Stimulated activated CD4-positive, alpha-beta T cell treated with anti-CD3 and anti-CD28 coated beads, Interleukin-1b, Interleukin-23, amount 100 ng/mL, for 4 hours (primary cell): ENCODE measurements at regions not wholly inside any gene's neighbourhood (a gene's known extent, or its start where the extent isn't known, plus 50 kb on each side); places are given as distances from the start of the nearest gene placed in this dataset.
"Not testable (repeated sequence)": the region's sequence is repeated elsewhere in the genome, so short reads cannot be mapped to it uniquely, and the experiment has no call there.

Source experiments
- DNase-seq, 2 donors: peaks; one replicate each; pipeline ENCODE4 v3.0.0-alpha.2; 2020; ENCODE audit warnings: low read depth in 2 of 2

DNA sequence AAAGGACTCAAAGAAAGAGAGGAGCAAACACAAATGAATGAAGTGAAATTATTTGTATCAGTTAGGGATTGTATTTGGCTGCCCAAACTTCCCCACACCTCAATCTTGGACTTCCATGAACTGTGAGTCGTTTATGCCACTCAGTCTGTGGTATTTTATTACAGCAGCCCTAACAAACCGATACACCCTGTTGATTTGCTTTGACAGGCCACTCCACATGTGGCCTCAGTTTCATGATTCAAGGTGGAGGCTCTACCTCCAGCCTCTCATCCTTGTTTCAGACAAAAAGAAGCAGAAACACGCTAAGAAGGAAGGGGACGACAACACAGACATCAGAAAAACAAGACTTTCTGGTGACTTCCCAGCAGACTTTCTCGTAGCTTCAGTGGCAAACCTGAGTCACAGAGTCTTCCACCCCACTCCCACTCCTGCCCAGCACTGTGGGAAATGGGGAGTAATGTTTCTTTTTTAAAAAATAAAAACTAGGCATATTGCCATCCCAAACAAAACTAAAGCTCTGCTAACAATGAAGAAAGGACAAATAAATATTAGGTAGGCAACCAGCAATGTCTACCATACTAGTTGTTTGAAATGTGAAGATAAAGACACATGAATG is 52.2 kb upstream of the ABCA1 start:
- DNase-seq = no peak

DNA sequence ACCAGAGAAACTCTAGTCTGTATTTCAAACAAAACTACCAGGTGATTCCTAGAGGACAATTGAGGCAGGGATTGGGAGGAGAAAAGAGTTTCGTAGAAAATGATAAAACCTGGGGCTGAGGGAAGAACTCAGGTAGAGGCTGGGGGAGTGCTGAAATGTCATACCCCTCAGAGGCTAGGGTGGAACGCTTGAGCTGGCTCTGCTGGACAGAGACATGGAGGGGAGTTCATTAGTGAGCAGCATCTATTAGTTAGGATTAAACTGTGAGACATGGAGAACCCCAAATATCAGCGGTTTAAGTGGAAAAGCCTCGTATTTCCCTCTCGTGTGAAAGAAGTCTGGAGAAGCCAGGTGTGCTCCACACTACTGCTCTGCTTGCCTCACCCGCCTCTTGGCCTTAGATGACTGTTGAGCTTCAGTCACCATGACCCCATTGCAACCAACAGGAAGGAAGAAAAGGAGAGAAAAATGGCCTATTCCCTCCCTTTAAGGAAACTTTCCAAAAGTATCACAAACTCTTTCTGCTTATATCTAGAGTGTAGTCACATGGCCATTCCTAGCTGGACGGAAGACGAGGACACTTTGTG is 53.7 kb upstream of the ABCA1 start:
- no peak for DNase-seq

DNA sequence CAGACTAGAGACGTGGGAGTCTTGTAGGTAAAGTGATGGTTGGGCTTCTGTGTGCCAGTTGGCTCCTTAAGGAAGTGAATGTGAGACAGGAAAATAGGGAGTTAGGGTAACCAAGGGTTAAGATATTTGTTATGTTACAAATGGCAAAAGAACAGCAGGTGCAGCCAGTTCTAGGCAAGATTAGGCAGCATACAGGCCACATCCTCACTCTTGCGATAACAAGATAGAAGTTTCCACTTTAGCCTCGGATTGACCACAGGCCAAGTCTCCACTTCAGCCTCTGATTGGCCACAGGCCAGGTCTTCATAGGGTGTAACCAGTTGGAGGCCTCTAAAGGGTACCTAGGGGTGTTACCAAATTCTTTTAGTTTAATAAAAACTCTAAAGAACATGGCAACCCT is 54.6 kb upstream of the ABCA1 start:
- no peak for DNase-seq

DNA sequence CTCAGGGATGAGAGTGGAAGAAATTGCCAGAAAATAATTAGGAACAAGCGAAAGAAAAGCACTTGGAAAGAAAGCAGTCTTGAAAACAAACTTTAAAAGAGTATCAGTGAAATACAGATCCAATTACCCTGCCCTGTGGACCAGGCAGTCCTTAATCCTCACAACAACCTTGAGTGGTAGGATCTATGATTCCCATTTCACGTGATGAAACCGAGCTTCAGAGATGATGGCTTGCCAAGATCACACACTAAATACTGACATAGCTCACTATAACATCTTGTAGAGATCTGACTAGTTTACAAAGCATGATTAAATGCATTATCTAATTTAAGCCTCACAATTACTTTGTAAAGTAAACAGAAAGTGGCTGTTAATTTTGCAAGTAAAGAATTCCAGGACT is 55.5 kb upstream of the ABCA1 start:
- no peak for DNase-seq

DNA sequence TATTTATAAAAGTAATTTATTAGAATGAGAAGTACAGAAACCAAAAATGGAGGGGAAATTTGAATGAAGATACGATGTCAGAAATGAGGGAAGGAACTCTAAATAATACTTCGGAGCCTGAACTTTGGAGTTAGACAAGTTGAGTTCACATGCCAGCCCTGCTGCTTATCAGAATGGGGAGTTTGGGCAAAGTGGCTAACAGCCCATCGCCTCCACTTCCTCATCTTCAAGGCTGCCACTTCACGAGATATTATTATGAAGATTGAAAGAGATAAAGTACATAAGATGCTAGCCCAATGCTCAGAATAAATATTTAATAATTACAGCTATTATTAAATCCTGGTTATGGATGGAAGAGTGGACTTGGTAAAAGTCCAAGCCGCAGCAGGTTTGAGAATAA is 56.2 kb upstream of the ABCA1 start:
- no peak for DNase-seq

DNA sequence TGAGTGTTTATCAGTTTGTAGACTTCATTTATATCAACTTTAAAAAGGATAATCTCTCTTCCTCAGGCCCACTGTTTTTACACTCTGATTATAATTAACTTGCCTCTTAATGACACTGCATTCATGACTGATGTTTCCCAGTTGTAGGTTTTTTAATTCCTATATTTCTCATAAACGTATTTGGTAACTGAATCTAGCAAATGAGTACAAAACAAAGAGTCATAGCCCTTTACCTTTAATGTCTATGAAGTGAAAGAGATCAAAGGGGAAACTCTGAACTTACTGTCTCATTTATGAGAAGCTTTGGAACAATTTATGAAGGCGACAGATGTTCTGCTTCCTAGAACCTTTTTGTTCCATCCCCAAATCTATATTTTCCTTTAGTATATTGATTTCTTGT is 56.6 kb upstream of the ABCA1 start:
- DNase-seq = no peak

DNA sequence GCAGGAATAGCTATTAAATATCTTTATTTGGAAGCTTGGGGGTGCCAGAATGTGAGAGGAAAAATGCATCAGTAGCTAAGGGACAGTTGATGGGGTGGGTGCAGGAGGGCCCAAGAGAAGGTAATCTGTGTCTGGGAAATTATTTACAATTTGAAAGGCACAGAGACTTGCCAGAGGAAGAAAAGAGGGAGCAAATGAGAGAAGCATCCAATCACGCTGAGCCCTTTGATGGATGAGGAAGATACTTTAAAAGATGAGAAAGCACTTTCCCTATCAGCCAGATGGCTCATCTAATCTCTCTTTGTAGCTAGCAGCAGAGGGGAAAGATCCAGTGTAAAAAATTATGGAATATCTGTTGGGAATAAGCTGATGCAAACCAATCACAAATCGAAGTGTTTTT is 57.0 kb upstream of the ABCA1 start:
- no peak for DNase-seq

DNA sequence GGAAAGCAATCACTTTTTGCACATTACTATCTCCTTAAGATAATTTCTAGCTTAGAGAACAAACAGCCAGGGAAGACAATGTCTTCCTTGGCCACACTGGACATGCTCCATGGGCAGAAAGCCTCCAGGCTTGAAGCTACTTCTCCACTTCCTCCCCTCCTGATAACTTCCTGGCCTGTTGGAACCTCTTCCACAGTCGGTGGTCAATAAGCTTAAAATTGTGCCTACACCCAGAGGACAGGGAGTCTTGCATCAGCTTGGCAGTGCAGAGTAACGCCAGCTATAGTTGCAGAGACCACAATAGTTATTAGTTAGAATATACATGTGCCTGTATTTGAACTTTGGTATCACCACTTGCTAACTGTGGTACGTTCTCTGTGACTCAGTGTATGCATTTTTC is 58.1 kb upstream of the ABCA1 start:
- DNase-seq = no peak

DNA sequence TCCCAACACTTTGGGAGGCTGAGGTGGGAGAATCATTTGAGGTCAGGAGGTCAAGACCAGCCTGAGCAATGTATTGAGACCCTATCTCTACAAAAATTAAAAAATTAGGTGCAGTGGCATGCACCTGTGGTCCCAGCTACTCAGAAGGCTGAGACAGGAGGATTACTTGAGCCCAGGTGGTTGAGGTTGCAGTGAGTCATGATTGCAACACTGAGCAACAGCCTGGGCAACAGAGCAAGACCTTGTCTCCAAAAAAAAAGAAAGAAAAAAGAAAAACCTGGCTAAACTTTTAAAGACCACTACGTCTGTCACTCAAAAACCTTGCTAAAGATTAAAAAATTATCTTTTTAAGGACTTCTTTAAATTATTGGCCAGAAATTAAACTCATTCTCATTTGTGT is 59.8 kb upstream of the ABCA1 start:
- DNase-seq = no peak

DNA sequence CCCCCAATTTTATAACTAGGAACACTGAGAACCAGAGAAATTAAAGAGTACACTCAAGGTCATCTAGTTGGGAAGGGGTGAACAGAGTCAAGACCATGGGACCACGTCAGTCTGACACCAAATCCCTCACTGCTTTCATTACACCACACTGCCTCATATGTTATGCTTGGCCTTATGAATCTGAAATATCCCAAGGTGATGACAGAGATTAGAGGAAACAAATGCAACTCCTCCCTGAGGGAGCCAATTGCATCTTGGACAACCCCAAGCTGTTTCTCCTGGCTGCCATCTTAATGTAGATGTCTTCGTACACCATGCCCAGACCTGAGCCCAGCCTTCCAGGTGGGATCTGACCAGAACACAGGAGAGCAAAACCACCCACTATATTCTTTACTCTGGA is 60.6 kb upstream of the ABCA1 start:
- no peak for DNase-seq

DNA sequence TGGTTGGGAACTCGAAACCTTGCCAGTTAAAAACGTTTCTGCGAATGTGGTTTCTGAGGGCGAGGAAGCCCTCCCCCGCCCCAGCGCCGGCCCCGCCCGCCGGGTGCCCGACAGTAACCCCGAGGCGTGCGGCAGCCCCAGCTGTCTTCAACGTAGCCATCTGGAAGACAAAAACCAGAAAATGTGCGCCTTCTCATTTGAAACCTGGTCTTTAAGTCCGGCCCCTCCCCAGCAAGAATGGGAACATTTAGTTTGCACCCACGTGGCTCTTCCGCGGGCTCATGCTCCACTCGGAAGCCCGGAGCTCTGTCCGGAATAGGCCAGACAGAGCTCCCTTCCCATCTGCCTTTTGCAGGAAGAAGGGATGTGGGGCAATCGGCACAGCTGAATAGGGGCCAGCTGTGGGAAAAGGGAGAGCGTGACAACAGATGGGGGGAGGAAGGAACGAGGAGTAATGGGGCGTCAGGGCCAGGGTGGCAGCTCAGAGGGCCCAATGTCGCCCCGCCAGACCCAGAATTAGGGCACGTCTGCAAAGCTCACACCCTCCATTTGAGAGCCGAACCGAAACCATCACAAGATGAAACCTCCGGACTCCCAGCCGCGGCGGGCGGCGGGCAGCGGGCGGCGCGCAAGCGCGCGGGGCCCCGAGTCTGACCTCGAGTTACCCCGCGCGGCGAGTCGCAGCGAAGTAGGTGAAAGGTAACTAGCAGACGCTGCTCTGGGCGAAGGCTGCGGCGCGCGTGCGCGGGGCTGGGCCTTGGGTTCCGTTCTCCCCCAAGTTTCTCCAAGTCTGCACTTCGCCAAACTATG is 63.4 kb upstream of the ABCA1 start:
- peak; percentile 71 to 73 for DNase-seq

DNA sequence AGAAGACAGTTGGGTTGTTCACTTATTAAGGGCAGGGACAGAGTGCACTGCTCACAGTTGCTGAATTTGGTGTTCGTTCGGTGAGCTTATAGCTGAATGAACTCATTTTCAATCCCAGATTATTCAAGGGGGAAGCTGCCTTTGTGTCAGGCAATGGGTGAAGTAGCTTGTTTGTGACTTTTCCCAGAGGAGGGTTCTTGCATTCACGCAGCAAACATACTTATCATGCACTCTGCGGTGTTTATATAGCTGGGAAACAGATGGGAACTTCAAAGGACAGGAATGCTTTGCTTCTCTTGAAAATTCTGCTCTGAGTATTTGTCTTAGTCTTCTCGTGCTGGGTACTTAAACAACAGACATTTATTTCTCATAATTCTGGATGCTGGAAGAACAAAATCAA is 64.7 kb upstream of the ABCA1 start:
- DNase-seq = no peak

DNA sequence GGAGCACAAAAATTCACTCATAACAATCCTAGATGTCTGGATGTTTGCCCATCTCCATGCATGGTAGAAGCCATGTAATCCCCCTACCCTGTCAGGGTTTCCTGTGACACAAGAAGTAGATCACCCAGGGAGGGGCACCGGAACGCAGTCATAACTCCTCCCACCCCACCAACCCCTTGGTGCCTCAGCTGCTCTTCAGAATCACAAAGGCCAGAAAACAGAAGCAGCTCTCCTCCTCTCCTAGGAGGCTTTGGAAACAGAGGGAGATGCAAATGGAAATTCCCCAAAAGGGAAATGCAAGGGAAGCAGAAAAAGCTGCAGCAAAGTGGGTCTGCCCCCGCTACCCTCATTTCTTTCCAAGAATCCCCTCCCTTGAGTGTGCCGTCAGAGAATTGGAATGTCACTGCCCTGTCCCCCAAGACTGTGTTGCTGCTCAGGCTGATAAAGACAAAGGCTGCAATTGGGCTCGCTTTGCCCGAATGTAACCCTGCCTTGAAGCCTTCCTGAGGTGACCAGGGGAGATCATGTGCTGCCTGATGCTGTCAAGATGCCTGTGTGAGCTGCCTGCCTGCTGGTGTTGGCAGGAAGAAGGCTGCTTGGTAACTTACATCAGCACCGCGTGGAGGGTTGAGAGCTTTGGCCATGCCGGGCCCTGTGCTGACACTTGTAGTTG is 65.5 kb upstream of the ABCA1 start:
- no peak for DNase-seq

DNA sequence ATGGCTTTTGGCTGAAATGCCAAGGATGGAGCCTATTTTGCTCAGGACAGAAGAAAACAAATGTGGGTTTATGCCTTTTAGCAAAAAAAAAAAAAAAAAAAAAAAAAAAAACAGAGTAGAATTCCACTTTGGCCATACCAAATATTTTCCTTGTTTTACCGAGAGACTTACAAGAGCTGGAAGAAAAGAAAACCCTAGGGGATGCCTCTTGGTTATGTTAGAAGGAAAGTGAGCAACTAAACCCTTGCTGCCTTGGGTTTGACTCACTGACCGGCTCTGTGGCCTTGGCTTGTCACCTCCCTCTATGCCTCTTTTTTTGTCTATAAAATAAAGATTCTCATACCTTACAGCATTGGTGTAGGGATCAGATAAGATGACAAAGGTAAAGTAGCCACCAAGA is 69.6 kb upstream of the ABCA1 start:
- no peak for DNase-seq

DNA sequence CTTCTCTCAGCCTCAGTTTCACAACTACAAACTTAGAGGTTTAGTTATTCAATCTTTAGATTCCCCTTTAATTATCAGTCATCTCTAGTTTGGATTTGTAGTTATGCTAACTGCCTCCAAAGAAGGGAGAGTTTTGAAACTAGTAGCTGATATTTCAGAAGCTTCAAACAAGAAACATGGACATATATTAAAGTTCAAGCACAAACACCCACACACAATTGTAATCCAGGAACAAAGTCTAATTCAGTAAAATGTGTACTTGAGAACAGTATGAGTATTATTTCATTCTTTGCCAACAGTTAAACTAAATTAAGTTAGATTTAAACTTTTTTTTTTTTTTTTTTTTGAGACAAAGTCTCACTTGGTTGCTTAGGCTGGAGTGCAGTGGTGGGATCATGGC is 71.2 kb upstream of the ABCA1 start:
- no peak for DNase-seq

DNA sequence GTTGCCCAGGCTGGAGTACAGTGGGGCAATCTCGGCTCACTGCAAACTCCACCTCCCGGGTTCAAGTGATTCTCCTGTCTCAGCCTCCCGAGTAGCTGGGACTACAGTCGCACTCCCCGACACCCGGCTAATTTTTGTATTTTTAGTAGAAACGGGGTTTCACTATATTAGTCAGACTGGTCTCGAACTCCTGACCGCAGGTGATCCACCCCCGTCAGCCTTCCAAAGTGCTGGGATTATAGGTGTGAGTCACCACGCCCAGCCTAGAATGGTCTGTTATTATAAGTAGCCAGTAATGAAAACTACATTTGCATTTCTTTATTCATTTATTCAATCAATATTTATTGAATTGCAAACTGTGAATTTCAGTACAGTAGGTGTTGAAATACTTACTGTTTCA is 72.6 kb upstream of the ABCA1 start:
- DNase-seq = not testable (repeated sequence)

DNA sequence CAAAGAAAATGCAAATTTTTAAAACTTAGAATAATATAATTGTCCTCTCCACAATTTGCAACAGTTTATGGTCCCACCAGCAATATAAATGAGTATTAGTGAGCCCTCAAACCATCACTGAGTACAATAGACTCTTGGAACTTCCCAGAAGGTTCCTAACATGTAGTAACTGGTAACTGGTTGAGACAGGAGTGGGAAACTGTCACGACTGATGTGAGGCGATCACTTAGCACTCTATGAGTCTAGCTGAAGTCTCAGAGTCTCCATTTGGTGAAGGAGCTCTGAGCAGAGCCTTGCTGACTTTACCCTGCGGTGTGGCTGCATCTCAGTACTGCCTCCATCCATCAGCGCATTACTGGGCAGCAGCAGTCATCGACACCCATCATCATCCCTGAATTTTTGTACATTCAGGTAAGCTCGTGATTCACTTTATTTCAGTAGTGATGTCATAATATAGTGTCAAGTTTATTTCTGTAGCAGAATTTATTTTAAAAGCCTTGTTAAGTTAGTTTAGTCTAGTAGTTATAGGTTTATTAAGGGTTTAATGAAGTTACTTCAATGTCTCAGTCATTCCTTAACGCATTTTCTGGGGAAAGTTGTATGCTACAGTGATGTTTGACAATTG is 76.6 kb upstream of the ABCA1 start:
- DNase-seq = no peak

DNA sequence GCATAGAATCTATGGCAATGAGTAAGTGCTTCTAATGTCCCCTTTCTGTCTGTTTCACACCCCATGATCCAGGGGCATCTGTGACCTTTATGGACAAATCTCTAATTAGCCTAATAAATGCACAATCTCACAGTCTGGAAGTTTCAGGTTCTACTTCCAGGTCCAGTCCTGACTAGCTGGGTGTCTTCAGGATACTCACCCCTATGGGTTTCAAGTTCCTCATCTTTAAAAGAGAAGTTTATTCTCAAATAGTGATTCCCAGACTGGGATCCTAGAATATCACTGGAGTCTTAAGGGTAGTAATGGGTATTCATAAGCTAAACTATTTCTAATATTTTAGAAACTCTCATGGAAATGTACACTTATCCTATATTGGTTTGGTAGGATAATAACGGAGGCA is 77.2 kb upstream of the ABCA1 start:
- no peak for DNase-seq

DNA sequence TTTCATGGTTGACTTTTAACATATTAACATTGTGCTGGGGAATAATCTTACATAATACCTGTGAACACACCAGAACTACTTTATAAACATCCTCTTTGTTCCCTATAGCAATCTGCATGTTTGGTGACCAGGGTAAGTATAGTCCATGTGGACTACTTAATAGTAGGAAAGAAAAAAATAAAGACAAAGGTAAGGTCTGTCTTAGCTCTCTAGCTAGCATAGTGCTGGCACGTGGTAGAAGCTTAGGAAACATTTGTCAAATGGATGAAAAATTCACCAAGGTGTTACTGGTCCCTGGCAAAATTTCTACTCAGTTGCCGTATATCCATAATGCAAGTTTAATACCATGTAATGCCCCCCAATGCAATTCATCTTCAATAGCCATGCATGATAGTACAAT is 78.6 kb upstream of the ABCA1 start:
- no peak for DNase-seq

DNA sequence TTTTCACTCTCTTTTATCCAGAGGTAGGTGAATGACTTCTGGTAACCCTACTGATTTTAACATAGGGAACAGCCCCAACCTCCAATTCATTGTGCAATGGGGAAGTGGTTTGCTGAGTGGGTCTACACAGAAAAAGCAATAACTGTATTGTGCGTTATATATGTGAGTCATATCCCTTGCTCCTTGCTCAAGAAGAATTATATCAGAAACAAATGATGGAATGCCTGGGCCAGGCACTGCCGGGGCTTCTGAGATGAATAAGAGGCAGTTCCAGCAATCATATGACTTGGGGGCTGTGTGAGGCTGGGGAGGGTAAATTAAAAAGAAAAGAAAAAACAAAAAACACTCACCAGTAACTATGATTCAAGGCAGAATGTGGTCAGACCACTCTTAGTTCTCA is 79.2 kb upstream of the ABCA1 start:
- no peak for DNase-seq

DNA sequence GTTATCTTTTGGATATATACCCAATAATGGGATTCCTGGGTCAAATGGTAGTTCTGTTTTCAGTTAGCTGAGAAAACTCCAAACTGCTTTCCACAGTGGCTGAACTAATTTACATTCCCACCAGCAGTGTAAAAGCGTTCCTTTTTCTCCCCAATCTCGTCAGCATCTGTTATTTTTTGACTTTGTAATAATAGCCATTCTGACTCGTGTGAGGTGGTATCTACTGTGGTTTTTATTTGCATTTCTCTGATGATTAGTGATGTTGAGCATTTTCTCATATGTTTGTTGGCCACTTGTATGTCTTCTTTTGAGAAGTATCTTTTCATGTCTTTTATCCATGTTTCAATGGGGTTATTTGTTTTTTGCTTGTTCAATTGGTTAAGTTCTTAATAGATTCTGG is 82.1 kb upstream of the ABCA1 start:
- not testable (repeated sequence) for DNase-seq

DNA sequence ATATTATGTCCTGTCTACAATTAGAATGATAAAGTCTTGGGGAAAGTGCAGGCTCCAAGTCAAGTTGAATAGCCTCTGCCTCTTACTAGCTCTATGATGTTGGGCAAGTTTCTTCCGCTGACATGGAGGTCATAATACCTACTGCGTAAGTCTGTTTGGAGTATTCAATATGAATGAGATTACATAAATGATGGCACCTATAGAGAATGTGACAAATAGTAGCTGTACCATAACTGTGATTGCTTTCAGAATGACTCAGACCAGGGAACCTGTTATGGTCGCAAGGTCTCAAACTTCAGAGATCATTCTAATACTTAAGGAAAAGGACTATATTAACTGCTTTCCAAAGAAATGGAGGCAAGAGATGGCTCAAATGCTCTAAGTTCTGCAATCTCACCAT is 94.0 kb upstream of the ABCA1 start:
- no peak for DNase-seq
